Stomach (tissue), 4 donors: ENCODE measurements at regions not wholly inside any gene's neighbourhood (a gene's known extent, or its start where the extent isn't known, plus 50 kb on each side); places are given as distances from the start of the nearest gene placed in this dataset.

Source experiments
- CTCF ChIP-seq, 7 experiments: fragments of 450-650 bp in 4 of 7; fragments of 200-600 bp in 3 of 7; sonication (generic) in 3 of 7; IDR thresholded peaks; one replicate each; pipeline ENCODE4 v1.5.1; 2016 to 2019; ENCODE audit warnings: antibody characterized with exemption in 7 of 7, control low read depth in 2 of 7, mild to moderate bottlenecking in 1 of 7
- POLR2A ChIP-seq, 4 donors: fragments of 450-650 bp; IDR thresholded peaks; one replicate each; pipeline ENCODE4 v1.6.1; 2016; ENCODE audit warnings: antibody characterized with exemption in 4 of 4, control low read depth in 2 of 4, mild to moderate bottlenecking in 1 of 4, moderate library complexity in 1 of 4

- no peak for TF ChIP-seq POLR2A (IDR thresholded peaks at IDR 0.05)
- TF ChIP-seq CTCF (IDR thresholded peaks at IDR 0.05), result no peak
Measured at GRCh38 chr20:48019940-48020339, 234.7 kb upstream of the SULF2 start.
